ENCODE measurements at regions not wholly inside any gene's neighbourhood (a gene's known extent, or its start where the extent isn't known, plus 50 kb on each side); places are given as distances from the start of the nearest gene placed in this dataset.
A peak's percentile ranks its signal among the peaks of the same experiment; 100 is the strongest.

- no peaks in the 10 kb centered on the region for H3K9me3 ChIP-seq (ENCODE audit: low read length)
Observed at GRCh38 chr5:173483160-173483559, 133.3 kb downstream of the BOD1 start.

GRCh38 chr5:173481821-173482220 lies 134.6 kb downstream of the BOD1 start:
- no peaks in the 10 kb centered on the region for H3K27me3 ChIP-seq (ENCODE audit: low read length)
- H3K4me2 ChIP-seq (ENCODE audit: low read length) = no peak overlapping the region
- H3K27ac ChIP-seq (ENCODE audit: low read length) = peak overlapping the region; percentile 12; the same call in 1 of the 2 replicates
- no peaks in the 10 kb centered on the region for H3F3A ChIP-seq (ENCODE audit: low read length, unreplicated experiment)
- peaks cover 11% of the 10 kb centered on the region for H3K4me1 ChIP-seq (ENCODE audit: insufficient read depth, low read length)
- intact Hi-C loops (cut with micrococcal nuclease) = no loop called here
- ChIA-PET POLR2A (ENCODE audit: unreplicated experiment) (no interaction called here), CTCF (no interaction called here)
- no peak overlapping the region for H3K9ac ChIP-seq (ENCODE audit: low read length)
- H4K20me1 ChIP-seq (ENCODE audit: low read length) = no peaks in the 10 kb centered on the region
- no peak overlapping the region for H3K4me3 ChIP-seq (ENCODE audit: low read length)
- H3K9me2 ChIP-seq (replicated peaks; ENCODE audit: low read length) = no peaks in the 10 kb centered on the region
- no peak overlapping the region for H2AFZ ChIP-seq (ENCODE audit: low read length)
- no peaks in the 10 kb centered on the region for H3K9me3 ChIP-seq (ENCODE audit: low read length)
- no TSS peak for BruUV-seq (replicated peaks)
- TF ChIP-seq EZH2phosphoT487 (IDR thresholded peaks at IDR 0.05; ENCODE audit: borderline replicate concordance, low read length) = no peak
- no peak for TF ChIP-seq CTCF (conservative IDR thresholded peaks at IDR 0.05; ENCODE audit: low read depth, low read length)
- TF ChIP-seq EZH2 (IDR thresholded peaks at IDR 0.05; ENCODE audit: low read length, unreplicated experiment) = no peak
- no peaks in the 10 kb centered on the region for H3K79me2 ChIP-seq (ENCODE audit: low read length)
- no peaks in the 10 kb centered on the region for H3K36me3 ChIP-seq (ENCODE audit: low read depth, low read length)
- no peak for DNase-seq
- no peak for ATAC-seq

More at GRCh38 chr5:173483160-173483559, 133.3 kb downstream of the BOD1 start:
- TF ChIP-seq EZH2phosphoT487 (IDR thresholded peaks at IDR 0.05; ENCODE audit: borderline replicate concordance, low read length) (no peak), EZH2 (IDR thresholded peaks at IDR 0.05; ENCODE audit: low read length, unreplicated experiment) (no peak), CTCF (conservative IDR thresholded peaks at IDR 0.05; ENCODE audit: low read depth, low read length) (no peak)
- Histone ChIP-seq H3K4me2 (ENCODE audit: low read length) (no peak overlapping the region), H2AFZ (ENCODE audit: low read length) (no peak overlapping the region), H3K4me1 (ENCODE audit: insufficient read depth, low read length) (peaks cover 11% of the 10 kb centered on the region), H3K9ac (ENCODE audit: low read length) (peak overlapping the region; percentile 64), H4K20me1 (ENCODE audit: low read length) (no peaks in the 10 kb centered on the region), H3K27ac (ENCODE audit: low read length) (peak overlapping the region; percentile 78), H3K36me3 (ENCODE audit: low read depth, low read length) (no peaks in the 10 kb centered on the region), H3K9me2 (replicated peaks; ENCODE audit: low read length) (no peaks in the 10 kb centered on the region), H3F3A (ENCODE audit: low read length, unreplicated experiment) (no peaks in the 10 kb centered on the region), H3K4me3 (ENCODE audit: low read length) (no peak overlapping the region), H3K79me2 (ENCODE audit: low read length) (no peaks in the 10 kb centered on the region), H3K27me3 (ENCODE audit: low read length) (no peaks in the 10 kb centered on the region)
- ChIA-PET POLR2A (ENCODE audit: unreplicated experiment) (no interaction called here), CTCF (no interaction called here)
- intact Hi-C loops (cut with micrococcal nuclease) = no loop called here
- ATAC-seq (no peak), DNase-seq (no peak)
- no TSS peak for BruUV-seq (replicated peaks)

GRCh38 chr5:173480896-173481295 lies 135.6 kb downstream of the BOD1 start:
- ChIA-PET POLR2A (ENCODE audit: unreplicated experiment) (no interaction called here), CTCF (no interaction called here)
- no TSS peak for BruUV-seq (replicated peaks)
- Histone ChIP-seq H2AFZ (ENCODE audit: low read length) (no peak overlapping the region), H3K9me3 (ENCODE audit: low read length) (no peaks in the 10 kb centered on the region), H3K4me1 (ENCODE audit: insufficient read depth, low read length) (peaks cover 11% of the 10 kb centered on the region), H3F3A (ENCODE audit: low read length, unreplicated experiment) (no peaks in the 10 kb centered on the region), H3K79me2 (ENCODE audit: low read length) (no peaks in the 10 kb centered on the region), H4K20me1 (ENCODE audit: low read length) (no peaks in the 10 kb centered on the region), H3K9ac (ENCODE audit: low read length) (no peak overlapping the region; the same call in 1 of the 2 replicates), H3K4me2 (ENCODE audit: low read length) (no peak overlapping the region), H3K27me3 (ENCODE audit: low read length) (no peaks in the 10 kb centered on the region), H3K27ac (ENCODE audit: low read length) (peak overlapping the region; percentile 11), H3K4me3 (ENCODE audit: low read length) (no peak overlapping the region), H3K9me2 (replicated peaks; ENCODE audit: low read length) (no peaks in the 10 kb centered on the region), H3K36me3 (ENCODE audit: low read depth, low read length) (no peaks in the 10 kb centered on the region)
- intact Hi-C loops (cut with micrococcal nuclease) = no loop called here
- ATAC-seq (no peak; the same call in 1 of the 2 replicates), DNase-seq (peak; percentile 56)
- no peak for TF ChIP-seq EZH2phosphoT487 (IDR thresholded peaks at IDR 0.05; ENCODE audit: borderline replicate concordance, low read length)
- TF ChIP-seq EZH2 (IDR thresholded peaks at IDR 0.05; ENCODE audit: low read length, unreplicated experiment) = no peak

Data from PC-3 (cell line).